RWPE1 (cell line): ENCODE measurements at regions not wholly inside any gene's neighbourhood (a gene's known extent, or its start where the extent isn't known, plus 50 kb on each side); places are given as distances from the start of the nearest gene placed in this dataset.

Experiments
- CTCF ChIA-PET: fragments of 350-600 bp; sonication (Branson Sonifier 250); formaldehyde crosslinking; extraction: SDS; loops from one replicate; lab custom pipeline; 2021; lab: Yijun Ruan, JAX
- POLR2A ChIA-PET: fragments of 400-600 bp; formaldehyde crosslinking; extraction: SDS; loops from one replicate; lab custom pipeline; 2020; ENCODE audit warnings: antibody characterized with exemption; ENCODE audit not compliant: low non-redundant PET; lab: Yijun Ruan, JAX
- DNase-seq: peaks from one replicate; pipeline ENCODE4 v3.0.0; 2012; ENCODE audit warnings: low spot score
- H3K27ac ChIP-seq: fragments of 450-650 bp; 2 replicates; pipeline ENCODE4 v1.5.1; 2017
- CTCF ChIP-seq: fragments of 450-650 bp; conservative IDR thresholded peaks from 2 replicates; pipeline ENCODE4 v1.5.1; 2017; ENCODE audit warnings: low read depth, mild to moderate bottlenecking

- TF ChIP-seq CTCF = no peak
- POLR2A ChIA-PET = no interaction called here
- CTCF ChIA-PET = interaction anchor here (0.6 kb wide), 1 partner anchor 134 kb away, joined by 3 read pairs; no protein-coding TSS in a partner anchor
- no peak overlapping the region for H3K27ac ChIP-seq
- DNase-seq = no peak
These were observed 221.9 kb downstream of the GABRG2 start for GRCh38 chr5:162289489-162289888.

- TF ChIP-seq CTCF = no peak
- CTCF ChIA-PET = interaction anchor here (0.6 kb wide), 1 partner anchor 50 kb away, joined by 4 read pairs; no protein-coding TSS in a partner anchor
- DNase-seq = no peak
- no peak overlapping the region for H3K27ac ChIP-seq
- POLR2A ChIA-PET = no interaction called here
These were observed 232.2 kb downstream of the GABRG2 start for GRCh38 chr5:162299793-162300192.

GRCh38 chr5:162301356-162301755 is 233.8 kb downstream of the GABRG2 start:
- H3K27ac ChIP-seq = no peak overlapping the region
- POLR2A ChIA-PET = no interaction called here
- DNase-seq = no peak
- CTCF ChIA-PET = interaction anchor here (0.5 kb wide), 1 partner anchor 49 kb away, joined by 3 read pairs; no protein-coding TSS in a partner anchor
- no peak for TF ChIP-seq CTCF

- TF ChIP-seq CTCF = no peak
- no peak overlapping the region for H3K27ac ChIP-seq
- DNase-seq = no peak
- POLR2A ChIA-PET = no interaction called here
- CTCF ChIA-PET = no interaction called here
These were observed 255.9 kb downstream of the GABRG2 start for GRCh38 chr5:162323466-162323865.

GRCh38 chr5:162324328-162324727 is 256.8 kb downstream of the GABRG2 start:
- POLR2A ChIA-PET = no interaction called here
- no peak for DNase-seq
- no peak for TF ChIP-seq CTCF

GRCh38 chr5:162325143-162325727 is 257.7 kb downstream of the GABRG2 start:
- DNase-seq = no peak
- TF ChIP-seq CTCF = no peak
- POLR2A ChIA-PET = no interaction called here
- H3K27ac ChIP-seq = no peak overlapping the region
- CTCF ChIA-PET = interaction anchor here (0.7 kb wide), 1 partner anchor 237 kb away, joined by 3 read pairs; no protein-coding TSS in a partner anchor

More at GRCh38 chr5:162324328-162324727, 256.8 kb downstream of the GABRG2 start:
- CTCF ChIA-PET = no interaction called here
- H3K27ac ChIP-seq = no peak overlapping the region
